HG03066 (cell line): ENCODE measurements at regions not wholly inside any gene's neighbourhood (a gene's known extent, or its start where the extent isn't known, plus 50 kb on each side); places are given as distances from the start of the nearest gene placed in this dataset.

Source experiments
- ATAC-seq: cut with Tn5 transposase; IDR thresholded peaks from one replicate; pipeline ENCODE4 v1.9.1; 2021; ENCODE audit warnings: low read depth; ENCODE audit not compliant: unreplicated experiment

GRCh38 chr6:6884193-6884627, 223.6 kb upstream of the RREB1 start:
- ATAC-seq = no peak

- no peak for ATAC-seq
These were observed 222.8 kb upstream of the RREB1 start for GRCh38 chr6:6884916-6885315.

GRCh38 chr6:6885521-6886170, 222.1 kb upstream of the RREB1 start:
- no peak for ATAC-seq

- no peak for ATAC-seq
These were observed 221.4 kb upstream of the RREB1 start for GRCh38 chr6:6886171-6886885.

- ATAC-seq = no peak
These were observed 220.9 kb upstream of the RREB1 start for GRCh38 chr6:6886886-6887285.

- no peak for ATAC-seq
These were observed 218.2 kb upstream of the RREB1 start for GRCh38 chr6:6889601-6890000.

- no peak for ATAC-seq
These were observed 217.3 kb upstream of the RREB1 start for GRCh38 chr6:6890400-6890858.

GRCh38 chr6:6891125-6891721, 216.5 kb upstream of the RREB1 start:
- no peak for ATAC-seq

GRCh38 chr6:6891949-6892461, 215.8 kb upstream of the RREB1 start:
- ATAC-seq = no peak

GRCh38 chr6:6892744-6893583, 214.8 kb upstream of the RREB1 start:
- ATAC-seq = no peak

GRCh38 chr6:6893701-6894100, 214.1 kb upstream of the RREB1 start:
- ATAC-seq = no peak

GRCh38 chr6:6895929-6896328, 211.8 kb upstream of the RREB1 start:
- no peak for ATAC-seq

GRCh38 chr6:6897140-6897539, 210.6 kb upstream of the RREB1 start:
- ATAC-seq = no peak

GRCh38 chr6:6900569-6901204, 207.1 kb upstream of the RREB1 start:
- no peak for ATAC-seq

- no peak for ATAC-seq
These were observed 206.5 kb upstream of the RREB1 start for GRCh38 chr6:6901205-6901719.

GRCh38 chr6:6901945-6902344, 205.8 kb upstream of the RREB1 start:
- no peak for ATAC-seq

GRCh38 chr6:6905961-6906518, 201.7 kb upstream of the RREB1 start:
- no peak for ATAC-seq

- no peak for ATAC-seq
These were observed 201.1 kb upstream of the RREB1 start for GRCh38 chr6:6906570-6907213.

- no peak for ATAC-seq
These were observed 200.5 kb upstream of the RREB1 start for GRCh38 chr6:6907286-6907685.
